ENCODE measurements at regions not wholly inside any gene's neighbourhood (a gene's known extent, or its start where the extent isn't known, plus 50 kb on each side); places are given as distances from the start of the nearest gene placed in this dataset.

GRCh38 chr13:111883571-111884343 is 183.2 kb upstream of the SOX1 start:
- intact Hi-C loops (cut with DNase I), result no loop called here
- peak in 3 of 42 donors; percentile 8 to 27 (median 12) for DNase-seq

GRCh38 chr13:111886217-111886945 is 180.6 kb upstream of the SOX1 start:
- intact Hi-C loops (cut with DNase I), result no loop called here

DNA sequence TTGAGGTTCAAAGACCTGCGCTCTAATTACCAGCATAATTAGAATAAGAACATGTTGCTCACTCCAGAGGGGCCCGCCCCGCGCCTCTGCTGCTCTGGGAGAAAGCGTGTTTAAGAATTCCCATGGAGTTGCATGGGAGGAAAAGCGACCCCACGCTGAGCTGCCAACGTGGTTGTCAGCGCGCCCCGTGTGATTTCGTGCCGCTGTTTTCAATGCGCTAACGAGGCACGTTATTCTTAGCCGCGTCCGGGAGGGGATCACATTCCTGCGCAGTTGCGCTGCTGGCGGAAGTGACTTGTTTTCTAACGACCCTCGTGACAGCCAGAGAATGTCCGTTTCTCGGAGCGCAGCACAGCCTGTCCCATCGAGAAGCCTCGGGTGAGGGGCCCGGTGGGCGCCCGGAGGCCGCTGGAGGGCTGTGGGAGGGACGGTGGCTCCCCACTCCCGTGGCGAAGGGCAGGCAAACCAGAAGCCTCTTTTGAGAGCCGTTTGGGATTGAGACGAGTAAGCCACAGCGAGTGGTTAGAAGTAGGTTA is 173.8 kb upstream of the SOX1 start:
- DNase-seq, result peak in 36 of 42 donors; percentile 23 to 72 (median 48)
- intact Hi-C loops (cut with DNase I), result no loop called here

More at GRCh38 chr13:111886217-111886945, 180.6 kb upstream of the SOX1 start:
- DNase-seq, result peak in 2 of 42 donors; percentile 5 to 21

GRCh38 chr13:111893607-111894443 is 173.1 kb upstream of the SOX1 start:
- intact Hi-C loops (cut with DNase I), result no loop called here
- peak in 13 of 42 donors; percentile 13 to 50 (median 33) for DNase-seq

DNA sequence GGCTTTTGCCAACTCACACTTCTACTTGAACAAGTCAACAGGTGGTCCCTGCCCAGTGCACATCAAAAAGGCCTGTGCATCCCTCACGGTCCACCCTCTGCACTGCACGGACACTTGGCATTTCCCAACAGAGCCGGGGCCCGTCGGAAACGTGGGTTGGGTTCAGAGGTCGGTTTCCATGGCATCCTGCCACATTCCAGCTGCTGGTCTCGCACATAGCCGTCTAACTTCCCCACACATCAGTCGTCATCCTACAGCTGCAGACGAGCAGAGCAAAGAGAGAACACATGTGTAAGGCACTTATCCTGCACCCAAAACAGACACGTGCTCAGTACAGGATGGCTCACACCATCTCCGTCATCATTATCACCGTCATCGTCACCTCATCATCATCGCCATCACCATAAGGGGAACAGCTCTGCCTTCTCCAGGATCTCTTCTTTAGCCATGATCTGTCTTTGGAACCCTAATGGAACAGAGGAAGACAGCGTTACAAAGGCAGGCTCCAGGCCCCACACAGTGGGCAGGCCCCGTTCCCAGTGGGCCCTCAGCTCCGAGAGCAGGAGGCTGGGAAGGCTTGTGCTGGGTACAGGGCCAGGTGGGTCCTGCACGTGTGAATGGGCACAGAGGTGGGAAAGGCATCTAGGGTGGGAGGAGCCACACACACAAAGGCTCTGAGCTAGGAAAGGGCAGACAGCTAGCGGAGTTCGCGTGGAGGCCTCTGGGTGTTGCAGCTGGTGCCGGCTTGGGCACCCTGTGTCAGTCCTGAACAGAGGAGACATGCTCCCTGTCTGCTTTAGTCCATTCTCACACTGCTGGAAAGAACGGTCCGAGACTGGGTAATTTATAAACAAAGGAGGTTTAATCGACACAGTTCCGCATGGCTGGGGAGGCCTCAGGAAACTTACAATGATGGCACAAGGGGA is 170.8 kb upstream of the SOX1 start:
- DNase-seq, result peak in 5 of 42 donors; percentile 6 to 38 (median 13)
- intact Hi-C loops (cut with DNase I), result no loop called here

DNA sequence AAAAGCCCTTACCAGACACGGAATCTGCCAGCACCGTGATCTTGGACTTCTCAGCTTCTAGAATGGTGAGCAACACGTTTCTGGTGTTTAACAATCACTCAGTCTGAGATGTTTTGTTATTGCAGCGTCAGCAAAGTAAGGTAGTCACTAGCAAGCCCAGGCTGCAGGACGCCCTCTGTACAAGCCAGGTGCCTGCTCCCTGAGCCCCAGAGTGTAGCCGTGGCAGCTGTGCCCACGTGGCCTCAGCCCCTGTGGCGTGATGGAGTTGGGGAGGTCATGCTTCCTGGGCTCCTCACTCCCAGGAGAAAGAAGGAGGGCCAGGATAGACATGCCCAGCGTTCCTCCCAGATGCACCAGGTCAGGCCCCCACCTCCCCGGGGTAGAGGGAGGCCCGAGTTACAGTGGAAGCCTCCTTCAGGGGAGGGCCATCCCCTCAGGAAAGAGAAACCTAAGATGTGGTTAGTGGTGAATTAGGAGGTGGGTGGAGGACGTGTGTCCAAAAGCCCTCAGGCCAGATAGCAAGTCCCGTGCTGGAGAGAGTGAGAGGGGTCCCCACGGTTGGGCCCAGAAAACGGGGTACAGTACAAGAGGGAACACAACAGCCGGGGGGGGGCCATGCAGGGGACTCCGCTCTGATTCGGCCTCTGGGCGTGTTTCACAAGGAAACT is 169.6 kb upstream of the SOX1 start:
- intact Hi-C loops (cut with DNase I), result no loop called here
- DNase-seq, result peak in 6 of 42 donors; percentile 4 to 11 (median 6)

GRCh38 chr13:111897846-111898215 is 169.1 kb upstream of the SOX1 start:
- DNase-seq, result peak in 7 of 42 donors; percentile 4 to 29 (median 14)

DNA sequence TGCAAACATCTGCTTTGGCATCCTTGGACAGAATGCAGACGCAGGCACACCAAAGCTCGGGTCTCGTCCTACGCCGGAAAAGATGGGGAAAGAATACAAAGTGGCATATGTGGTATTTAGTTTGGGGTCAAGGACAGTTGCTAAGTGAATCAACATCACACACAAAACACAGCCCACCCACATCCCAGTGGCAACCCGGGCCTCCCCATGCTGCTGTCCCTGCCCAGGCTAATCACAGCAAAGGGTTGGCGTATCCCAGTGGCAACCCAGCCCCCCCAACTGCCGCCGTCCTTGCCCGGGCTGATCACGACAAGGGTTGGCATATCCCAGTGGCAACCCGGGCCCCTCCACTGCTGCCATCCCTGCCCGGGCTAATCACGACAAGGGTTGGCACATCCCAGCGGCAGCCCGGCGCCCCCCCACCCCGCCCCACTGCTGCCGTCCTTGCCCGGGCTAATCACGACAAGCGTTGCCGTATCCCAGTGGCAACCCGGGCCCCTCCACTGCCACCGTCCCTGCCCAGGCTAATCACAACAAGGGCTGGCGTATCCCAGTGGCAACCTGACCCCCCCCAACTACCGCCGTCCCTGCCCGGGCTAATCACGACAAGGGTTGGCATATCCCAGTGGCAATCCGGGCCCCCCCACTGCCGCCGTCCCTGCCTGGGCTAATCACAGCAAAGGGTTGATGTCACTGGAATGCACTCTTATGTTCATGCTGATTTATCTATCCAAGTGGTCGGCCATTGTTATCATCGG is 167.8 kb upstream of the SOX1 start:
- intact Hi-C loops (cut with DNase I), result no loop called here
- peak in 11 of 42 donors; percentile 5 to 41 (median 14) for DNase-seq

More at GRCh38 chr13:111897846-111898215, 169.1 kb upstream of the SOX1 start:
- intact Hi-C loops (cut with DNase I), result no loop called here

DNA sequence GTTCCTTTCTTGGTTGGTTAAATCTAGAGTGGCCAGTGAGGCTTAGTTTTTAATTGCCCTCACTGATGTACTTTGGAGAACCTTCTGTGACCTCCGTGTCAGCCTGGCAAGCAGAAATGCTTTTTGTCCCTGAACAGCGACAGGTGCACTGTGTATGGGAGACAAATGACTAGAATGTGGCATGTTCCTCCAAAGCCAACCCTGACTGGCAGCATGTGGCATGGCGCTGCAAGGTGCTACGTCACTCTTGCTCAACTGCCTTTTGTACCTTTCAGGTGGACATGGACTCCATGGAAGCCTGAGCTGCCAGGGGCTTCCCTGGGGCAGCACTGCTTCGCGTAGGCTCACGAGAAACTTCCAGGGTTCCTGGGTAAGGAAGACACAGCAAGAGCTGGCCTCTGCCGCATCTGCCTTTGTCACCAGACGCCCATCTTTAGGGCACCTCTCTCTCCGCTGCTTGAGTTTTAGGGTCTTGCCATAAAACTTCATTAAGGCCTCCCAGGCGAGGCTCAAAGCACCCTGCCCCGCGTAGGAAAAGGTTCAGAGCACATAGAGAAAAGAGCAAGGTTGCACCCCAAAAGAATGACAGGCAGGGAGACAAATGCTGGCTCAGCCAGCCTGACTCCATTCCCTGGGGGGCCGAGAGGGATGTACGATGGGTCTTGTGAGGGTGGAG is 167.1 kb upstream of the SOX1 start:
- intact Hi-C loops (cut with DNase I), result no loop called here
- peak in 11 of 42 donors; percentile 3 to 34 (median 13) for DNase-seq

DNA sequence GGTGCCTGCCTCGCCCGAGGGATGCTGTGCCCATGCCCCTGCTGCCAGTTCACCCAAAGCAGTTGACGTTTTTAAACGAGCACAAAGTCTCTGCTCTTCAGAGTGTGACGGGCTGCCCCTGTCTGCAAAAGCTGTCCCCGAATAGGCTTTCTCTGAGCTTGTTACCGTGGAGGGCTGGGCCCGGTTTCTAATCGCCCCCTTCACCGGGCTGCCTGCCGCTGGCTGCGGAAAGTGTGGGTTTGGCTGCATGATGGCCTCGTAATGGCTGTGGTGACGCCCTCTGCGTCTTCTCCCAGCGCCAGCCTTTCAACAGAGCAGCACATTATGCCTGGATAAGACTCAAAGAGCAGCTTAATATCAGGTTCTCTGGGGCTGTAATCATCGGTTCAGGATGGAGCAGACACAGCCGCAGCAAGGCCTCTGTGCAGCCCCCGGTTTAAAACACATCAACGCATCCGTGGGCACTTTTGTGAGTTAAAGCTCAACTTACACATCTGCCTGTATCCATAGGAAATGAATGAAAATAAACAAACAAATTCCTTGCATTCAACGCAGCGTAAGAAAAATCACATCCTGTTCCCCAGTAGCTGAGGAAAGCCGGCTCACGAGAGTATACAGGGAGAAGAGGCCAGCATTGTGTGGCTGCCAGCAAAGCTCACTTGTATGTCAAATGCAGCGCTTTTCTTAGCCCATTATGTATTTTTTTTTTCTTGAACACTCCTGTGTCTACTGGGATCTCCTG is 166.4 kb upstream of the SOX1 start:
- peak in 16 of 42 donors; percentile 9 to 55 (median 20) for DNase-seq
- intact Hi-C loops (cut with DNase I), result no loop called here

- peak in 13 of 42 donors; percentile 5 to 31 (median 11) for DNase-seq
These were observed 165.6 kb upstream of the SOX1 start for GRCh38 chr13:111901267-111901915.

DNA sequence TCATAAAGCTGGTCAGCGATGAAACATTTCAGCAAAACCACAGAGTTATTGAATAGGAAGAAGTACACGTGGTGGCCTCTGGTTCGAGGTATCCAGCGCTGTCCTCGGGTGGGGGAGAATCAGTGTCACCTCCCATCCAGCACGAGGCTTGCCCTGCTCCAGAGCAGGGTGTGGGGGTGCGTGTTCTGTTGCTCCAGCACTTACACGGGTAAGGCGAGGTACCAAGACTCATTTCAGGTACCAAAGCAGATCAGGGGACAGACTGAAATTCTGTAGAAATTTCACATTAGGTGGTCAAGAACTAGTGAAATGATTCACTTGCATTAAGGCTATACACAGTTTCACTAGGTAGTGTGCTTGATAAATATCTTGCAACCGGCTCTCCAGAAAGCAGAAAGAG is 164.2 kb upstream of the SOX1 start:
- intact Hi-C loops (cut with DNase I), result no loop called here
- peak in 14 of 42 donors; percentile 1 to 28 (median 11) for DNase-seq

More at GRCh38 chr13:111901267-111901915, 165.6 kb upstream of the SOX1 start:
- intact Hi-C loops (cut with DNase I), result no loop called here

DNA sequence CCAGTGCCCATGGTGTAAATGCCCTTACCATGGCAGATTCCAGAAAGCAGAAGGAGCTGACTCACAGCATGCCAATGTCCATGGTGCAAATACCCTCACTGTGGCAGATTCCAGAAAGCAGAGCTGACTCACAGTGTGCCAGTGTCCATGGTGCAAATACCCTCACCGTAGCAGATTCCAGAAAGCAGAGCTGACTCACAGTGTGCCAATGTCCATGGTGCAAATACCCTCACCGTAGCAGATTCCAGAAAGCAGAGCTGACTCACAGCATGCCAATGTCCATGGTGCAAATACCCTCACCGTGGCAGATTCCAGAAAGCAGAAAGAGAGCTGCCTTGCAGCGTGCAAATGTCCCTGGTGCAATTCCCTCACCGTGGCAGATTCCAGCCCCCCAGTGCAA is 163.8 kb upstream of the SOX1 start:
- DNase-seq, result peak in 9 of 42 donors; percentile 1 to 29 (median 6)
- intact Hi-C loops (cut with DNase I), result no loop called here

- DNase-seq, result peak in 16 of 42 donors; percentile 1 to 29 (median 5)
- intact Hi-C loops (cut with DNase I), result no loop called here
These were observed 162.8 kb upstream of the SOX1 start for GRCh38 chr13:111904166-111904565.
